Upper lobe of left lung (tissue), 6 donors: ENCODE measurements at regions not wholly inside any gene's neighbourhood (a gene's known extent, or its start where the extent isn't known, plus 50 kb on each side); places are given as distances from the start of the nearest gene placed in this dataset.

Experiments used
- ATAC-seq, 2 donors: fragments of 200-7000 bp; cut with Tn5 transposase; one replicate each; pipeline ENCODE4 v1.9.1; 2022; ENCODE audit warnings: mild to moderate bottlenecking in 2 of 2, moderate library complexity in 2 of 2; ENCODE audit not compliant: low FRiP score in 2 of 2
- DNase-seq, 2 donors: peaks; one replicate each; pipeline ENCODE4 v3.0.0-alpha.2; 2019 to 2020
- H3K27ac ChIP-seq, 4 donors: fragments of 200-600 bp; sonication (generic); one replicate each; pipeline ENCODE4 v1.5.1; 2016 to 2019
- H3K27me3 ChIP-seq, 4 donors: fragments of 200-600 bp; sonication (generic); one replicate each; pipeline ENCODE4 v1.5.1; 2017 to 2019
- H3K36me3 ChIP-seq, 4 donors: fragments of 200-600 bp; sonication (generic); one replicate each; pipeline ENCODE4 v1.5.1; 2016 to 2019
- H3K4me1 ChIP-seq, 4 donors: fragments of 200-600 bp; sonication (generic); one replicate each; pipeline ENCODE4 v1.5.1; 2018 to 2019
- H3K4me3 ChIP-seq, 4 donors: fragments of 200-600 bp; sonication (generic); one replicate each; pipeline ENCODE4 v1.5.1; 2017 to 2019; ENCODE audit warnings: mild to moderate bottlenecking in 2 of 4, moderate library complexity in 1 of 4
- H3K9me3 ChIP-seq, 4 donors: fragments of 200-600 bp; sonication (generic); one replicate each; pipeline ENCODE4 v1.5.1; 2018 to 2019
- CTCF ChIP-seq, 6 experiments: fragments of 450-650 bp in 4 of 6; fragments of 200-600 bp in 2 of 6; sonication (generic) in 2 of 6; IDR thresholded peaks; one replicate each; pipeline ENCODE4 v1.5.1; 2016 to 2019; ENCODE audit warnings: antibody characterized with exemption in 6 of 6
- EP300 ChIP-seq, 4 donors: sonication (generic); formaldehyde crosslinking; IDR thresholded peaks; one replicate each; pipeline ENCODE4 v1.5.1; 2017; ENCODE audit warnings: antibody characterized with exemption in 4 of 4, control low read depth in 2 of 4
- POLR2A ChIP-seq, 4 donors: fragments of 450-650 bp; IDR thresholded peaks; one replicate each; pipeline ENCODE4 v1.5.1; 2016 to 2017; ENCODE audit warnings: antibody characterized with exemption in 4 of 4, mild to moderate bottlenecking in 2 of 4
- POLR2AphosphoS5 ChIP-seq, 2 donors: sonication (generic); formaldehyde crosslinking; IDR thresholded peaks; one replicate each; pipeline ENCODE4 v1.5.1; 2017; ENCODE audit warnings: antibody characterized with exemption in 2 of 2
- WGBS, 2 donors: methylation state at CpG; one replicate each; pipeline ENCODE4 v1.1.5; 2017 to 2018; 5-methylcytosine and 5-hydroxymethylcytosine counted together
- donor health status: DM: no; HTN: no; CAD: no; lungs with moderate emphysema.
- donor health status: DM: no; HTN: yes; CAD: no; lungs with severe emphysema.

- WGBS, 2 donors = 95 to 100% methylated on average over 2 of the region's 2 CpGs
- H3K27me3 ChIP-seq = no peaks in the 10 kb centered on the region
- no peak overlapping the region for H3K4me3 ChIP-seq
- no peak for TF ChIP-seq EP300 (IDR thresholded peaks at IDR 0.05)
- H3K4me1 ChIP-seq = no peaks in the 10 kb centered on the region
- DNase-seq = no peak
- no peaks in the 10 kb centered on the region for H3K36me3 ChIP-seq
- ATAC-seq = no peak
- H3K9me3 ChIP-seq = no peaks in the 10 kb centered on the region
- no peak overlapping the region for H3K27ac ChIP-seq
Observed at GRCh38 chr2:173442542-173442941, 87.9 kb downstream of the CDCA7 start.

GRCh38 chr2:173446722-173447121 is 92.0 kb downstream of the CDCA7 start:
- no peak for DNase-seq
- 68 to 79% methylated on average over 1 of the region's 1 CpG for WGBS, 2 donors
- Histone ChIP-seq H3K27ac (no peak overlapping the region), H3K4me1 (peaks cover 0 to 6% (median 0%) of the 10 kb centered on the region in 4 donors), H3K9me3 (no peaks in the 10 kb centered on the region), H3K4me3 (no peak overlapping the region), H3K36me3 (no peaks in the 10 kb centered on the region), H3K27me3 (no peaks in the 10 kb centered on the region)
- TF ChIP-seq EP300 (IDR thresholded peaks at IDR 0.05) (no peak), POLR2A (IDR thresholded peaks at IDR 0.05) (no peak), CTCF (IDR thresholded peaks at IDR 0.05) (no peak), POLR2AphosphoS5 (IDR thresholded peaks at IDR 0.05) (no peak)
- no peak for ATAC-seq

- Histone ChIP-seq H3K27me3 (no peaks in the 10 kb centered on the region), H3K27ac (no peak overlapping the region), H3K36me3 (no peaks in the 10 kb centered on the region), H3K4me3 (peak overlapping the region in 3 of 4 donors; percentile 19 to 38 (median 36)), H3K9me3 (no peaks in the 10 kb centered on the region), H3K4me1 (peaks cover 0 to 6% (median 0%) of the 10 kb centered on the region in 4 donors)
- peak; percentile 29 to 65 (median 56) for TF ChIP-seq CTCF (IDR thresholded peaks at IDR 0.05)
- TF ChIP-seq POLR2AphosphoS5 (IDR thresholded peaks at IDR 0.05) = no peak
- no peak for TF ChIP-seq EP300 (IDR thresholded peaks at IDR 0.05)
- no peak for TF ChIP-seq POLR2A (IDR thresholded peaks at IDR 0.05)
- ATAC-seq (peak; percentile 79 to 80), DNase-seq (peak; percentile 59 to 76)
- 36 to 40% methylated on average over 14 to 17 of the region's 17 CpGs for WGBS, 2 donors
Observed at GRCh38 chr2:173448938-173449471, 94.3 kb downstream of the CDCA7 start.

- Histone ChIP-seq H3K27ac (no peak overlapping the region), H3K4me3 (no peak overlapping the region), H3K4me1 (peaks cover 0 to 6% (median 0%) of the 10 kb centered on the region in 4 donors), H3K9me3 (no peaks in the 10 kb centered on the region), H3K36me3 (no peaks in the 10 kb centered on the region), H3K27me3 (no peaks in the 10 kb centered on the region)
- TF ChIP-seq POLR2A (IDR thresholded peaks at IDR 0.05) = no peak
- TF ChIP-seq EP300 (IDR thresholded peaks at IDR 0.05) = no peak
- no peak for TF ChIP-seq POLR2AphosphoS5 (IDR thresholded peaks at IDR 0.05)
- TF ChIP-seq CTCF (IDR thresholded peaks at IDR 0.05) = no peak
- DNase-seq (no peak), ATAC-seq (no peak)
- 64 to 71% methylated on average over 8 of the region's 8 CpGs for WGBS, 2 donors
Observed at GRCh38 chr2:173451118-173451517, 96.4 kb downstream of the CDCA7 start.

- DNase-seq (no peak), ATAC-seq (no peak)
- Histone ChIP-seq H3K4me1 (peaks cover 0 to 6% (median 0%) of the 10 kb centered on the region in 4 donors), H3K27ac (no peak overlapping the region), H3K9me3 (no peaks in the 10 kb centered on the region), H3K36me3 (no peaks in the 10 kb centered on the region), H3K4me3 (no peak overlapping the region), H3K27me3 (no peaks in the 10 kb centered on the region)
- 92 to 96% methylated on average over 4 of the region's 4 CpGs for WGBS, 2 donors
- no peak for TF ChIP-seq CTCF (IDR thresholded peaks at IDR 0.05)
- TF ChIP-seq POLR2AphosphoS5 (IDR thresholded peaks at IDR 0.05) = no peak
- no peak for TF ChIP-seq EP300 (IDR thresholded peaks at IDR 0.05)
- TF ChIP-seq POLR2A (IDR thresholded peaks at IDR 0.05) = no peak
Observed at GRCh38 chr2:173451941-173452340, 97.3 kb downstream of the CDCA7 start.
